ENCODE measurements at regions not wholly inside any gene's neighbourhood (a gene's known extent, or its start where the extent isn't known, plus 50 kb on each side); places are given as distances from the start of the nearest gene placed in this dataset.

DNA sequence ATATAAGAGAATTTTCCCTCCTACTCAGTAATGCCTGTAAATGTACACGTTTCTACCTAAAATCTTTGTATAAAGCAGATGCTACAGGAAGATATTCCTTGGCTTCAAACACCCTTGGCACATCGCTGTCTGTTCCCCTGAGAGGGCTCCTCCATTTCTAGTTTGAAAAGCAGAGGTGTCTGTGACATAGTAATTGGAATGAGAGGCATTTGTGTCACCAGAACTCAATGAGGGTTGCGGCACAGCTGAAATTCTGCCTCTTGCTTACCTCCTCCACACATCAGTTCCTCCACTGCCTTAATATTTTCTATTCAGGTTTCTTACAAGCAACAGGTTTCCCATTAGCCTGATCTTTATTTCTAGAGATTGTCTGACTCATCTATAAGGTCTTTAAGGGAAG lies 359.9 kb upstream of the DCC start:
- no peaks in the 10 kb centered on the region for H3K9me3 ChIP-seq
- in situ Hi-C loops (cut with MboI; ENCODE audit: low sequenced_read_pairs), result no loop called here

DNA sequence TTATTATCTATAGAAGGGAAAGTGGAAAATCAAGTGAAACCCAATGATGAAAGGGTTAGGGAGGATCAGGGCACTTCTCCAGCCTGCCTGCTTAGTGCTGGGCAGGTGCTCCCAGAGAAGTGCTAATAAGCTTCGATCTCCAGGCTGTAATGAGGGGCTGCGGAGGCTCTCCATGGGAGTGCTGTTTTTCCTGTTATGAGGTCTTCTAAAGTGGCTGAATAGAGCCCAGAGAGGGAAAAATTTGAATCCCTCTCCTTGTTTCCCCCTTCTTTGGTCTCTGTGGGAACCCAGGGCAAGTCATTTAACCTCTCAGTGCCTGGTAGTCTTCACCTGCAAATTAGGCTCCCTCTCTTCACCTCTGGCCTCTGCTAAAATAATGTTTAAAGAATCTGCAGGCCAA lies 351.7 kb upstream of the DCC start:
- in situ Hi-C loops (cut with MboI; ENCODE audit: low sequenced_read_pairs), result no loop called here
- H3K36me3 ChIP-seq (replicated peaks), result no peaks in the 10 kb centered on the region
- H3K9me3 ChIP-seq, result no peaks in the 10 kb centered on the region
- no peaks in the 10 kb centered on the region for H3K27me3 ChIP-seq (ENCODE audit: low read depth)
- H3K4me1 ChIP-seq, result no peaks in the 10 kb centered on the region
- no peak overlapping the region for H3K4me3 ChIP-seq
- no peak for DNase-seq (ENCODE audit: low spot score in 2 of 2)

More for the DNA sequence above, 359.9 kb upstream of the DCC start:
- Histone ChIP-seq H3K4me3 (no peak overlapping the region), H3K36me3 (replicated peaks) (no peaks in the 10 kb centered on the region), H3K27me3 (ENCODE audit: low read depth) (no peaks in the 10 kb centered on the region), H3K4me1 (no peaks in the 10 kb centered on the region)
- no peak for DNase-seq (ENCODE audit: low spot score in 2 of 2)

DNA sequence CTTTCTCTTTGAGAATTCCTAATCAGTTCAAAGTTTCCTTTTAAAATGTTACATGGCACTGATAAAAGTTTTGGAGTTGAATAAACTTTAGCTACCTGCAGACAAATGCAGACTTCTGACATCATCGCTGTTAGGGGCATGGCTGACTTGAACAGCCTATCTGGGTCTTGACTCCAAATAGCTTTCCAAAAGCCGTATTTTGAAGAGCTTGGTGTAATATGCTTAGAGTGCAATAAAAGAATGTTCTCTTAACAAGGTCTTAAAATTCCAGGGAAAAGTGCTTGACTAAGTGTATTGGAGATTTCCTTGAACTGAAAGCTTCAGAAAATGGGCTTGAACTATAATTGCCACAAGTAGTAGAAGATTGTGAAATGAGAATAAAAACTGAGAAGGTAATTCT lies 342.9 kb upstream of the DCC start:
- no peak overlapping the region for H3K4me3 ChIP-seq
- no peaks in the 10 kb centered on the region for H3K9me3 ChIP-seq
- no peak for DNase-seq (ENCODE audit: low spot score in 2 of 2)
- in situ Hi-C loops (cut with MboI; ENCODE audit: low sequenced_read_pairs), result no loop called here
- H3K4me1 ChIP-seq, result no peaks in the 10 kb centered on the region
- H3K27me3 ChIP-seq (ENCODE audit: low read depth), result no peaks in the 10 kb centered on the region
- H3K36me3 ChIP-seq (replicated peaks), result no peaks in the 10 kb centered on the region

DNA sequence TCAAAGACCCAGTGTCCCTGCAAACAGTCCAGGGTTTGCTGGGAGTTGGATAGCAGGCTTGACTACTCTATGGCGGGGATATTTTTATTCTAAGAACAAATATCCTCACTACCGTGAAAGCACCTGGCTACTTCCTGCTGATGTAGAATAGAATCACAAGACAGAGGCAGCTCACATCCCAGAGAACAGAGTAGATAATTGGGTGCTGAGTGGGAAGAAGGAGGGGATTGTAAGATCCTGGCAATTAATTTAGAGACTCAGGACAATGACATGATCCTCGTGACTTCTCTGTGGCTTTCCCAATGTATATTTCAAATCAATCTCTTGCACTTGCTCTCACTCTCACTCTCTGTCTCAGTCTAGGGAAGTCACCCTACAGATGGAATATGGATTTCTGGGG lies 341.9 kb upstream of the DCC start:
- H3K36me3 ChIP-seq (replicated peaks), result no peaks in the 10 kb centered on the region
- no peaks in the 10 kb centered on the region for H3K4me1 ChIP-seq
- in situ Hi-C loops (cut with MboI; ENCODE audit: low sequenced_read_pairs), result no loop called here
- no peak for DNase-seq (ENCODE audit: low spot score in 2 of 2)
- H3K27me3 ChIP-seq (ENCODE audit: low read depth), result no peaks in the 10 kb centered on the region
- H3K4me3 ChIP-seq, result no peak overlapping the region
- no peaks in the 10 kb centered on the region for H3K9me3 ChIP-seq

DNA sequence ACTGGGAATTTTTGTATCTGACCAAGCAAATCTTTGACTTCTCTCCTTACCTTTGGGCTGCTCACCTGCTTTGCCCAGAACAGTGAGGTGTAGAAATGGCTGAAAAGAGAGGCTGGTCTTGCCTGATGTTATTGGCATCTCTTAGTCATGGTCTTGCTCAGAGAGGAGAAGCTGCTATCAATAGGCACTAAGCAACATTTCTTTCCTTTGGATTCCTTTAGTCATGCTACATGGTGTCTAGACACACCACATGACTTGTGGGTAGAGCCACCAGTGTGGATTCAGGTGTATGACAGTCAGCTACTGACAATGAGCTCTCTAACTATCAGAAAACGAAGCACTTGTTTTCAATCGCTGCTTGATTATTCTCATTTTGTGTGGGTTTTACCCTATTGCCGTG lies 341.3 kb upstream of the DCC start:
- Histone ChIP-seq H3K36me3 (replicated peaks) (no peaks in the 10 kb centered on the region), H3K27me3 (ENCODE audit: low read depth) (no peaks in the 10 kb centered on the region), H3K4me1 (no peaks in the 10 kb centered on the region), H3K4me3 (no peak overlapping the region), H3K9me3 (no peaks in the 10 kb centered on the region)
- in situ Hi-C loops (cut with MboI; ENCODE audit: low sequenced_read_pairs), result no loop called here
- DNase-seq (ENCODE audit: low spot score in 2 of 2), result no peak

DNA sequence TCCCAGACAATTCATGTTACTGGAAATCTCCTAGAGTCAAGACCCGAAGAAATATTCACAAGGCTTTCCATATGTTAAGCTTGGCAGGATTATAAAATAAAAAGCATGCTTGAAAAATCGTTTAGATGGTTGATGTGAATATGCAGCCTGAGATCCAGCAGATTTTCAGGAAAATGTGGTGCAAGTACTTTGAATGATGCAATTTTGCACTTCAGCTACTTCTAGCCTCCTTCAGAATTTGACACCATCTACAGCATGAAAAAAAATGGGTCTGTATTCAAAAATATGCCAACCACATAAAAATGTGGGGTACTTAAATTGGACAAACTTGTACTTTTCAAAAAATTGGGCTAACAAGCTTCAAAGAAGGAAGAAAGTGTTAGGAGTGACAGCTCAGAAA lies 340.6 kb upstream of the DCC start:
- DNase-seq (ENCODE audit: low spot score in 2 of 2), result no peak
- no peaks in the 10 kb centered on the region for H3K9me3 ChIP-seq
- H3K4me1 ChIP-seq, result no peaks in the 10 kb centered on the region
- no peaks in the 10 kb centered on the region for H3K36me3 ChIP-seq (replicated peaks)
- no peak overlapping the region for H3K4me3 ChIP-seq
- no peaks in the 10 kb centered on the region for H3K27me3 ChIP-seq (ENCODE audit: low read depth)
- in situ Hi-C loops (cut with MboI; ENCODE audit: low sequenced_read_pairs), result no loop called here

DNA sequence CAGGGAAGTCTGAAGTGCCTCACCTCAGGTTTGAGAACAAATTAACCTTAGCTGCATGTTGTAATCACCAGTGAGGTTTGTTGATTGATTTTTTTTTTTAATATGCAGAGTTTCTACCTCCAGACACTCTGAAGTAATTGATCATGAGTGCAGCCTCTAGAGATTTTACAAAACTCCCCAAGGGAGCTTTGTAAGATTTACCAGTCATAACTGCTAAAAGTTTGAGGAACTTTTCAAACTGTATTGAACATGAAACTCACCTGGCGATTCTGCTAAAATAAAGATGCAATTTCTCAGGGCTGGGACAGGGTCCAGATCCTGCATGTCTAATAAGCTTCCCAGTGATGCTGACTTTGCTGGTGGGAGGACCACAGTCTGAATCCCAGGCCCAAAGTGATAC lies 339.6 kb upstream of the DCC start:
- no peaks in the 10 kb centered on the region for H3K27me3 ChIP-seq (ENCODE audit: low read depth)
- no peak for DNase-seq (ENCODE audit: low spot score in 2 of 2)
- H3K4me3 ChIP-seq, result no peak overlapping the region
- H3K9me3 ChIP-seq, result no peaks in the 10 kb centered on the region
- H3K36me3 ChIP-seq (replicated peaks), result no peaks in the 10 kb centered on the region
- H3K4me1 ChIP-seq, result no peaks in the 10 kb centered on the region
- in situ Hi-C loops (cut with MboI; ENCODE audit: low sequenced_read_pairs), result no loop called here

DNA sequence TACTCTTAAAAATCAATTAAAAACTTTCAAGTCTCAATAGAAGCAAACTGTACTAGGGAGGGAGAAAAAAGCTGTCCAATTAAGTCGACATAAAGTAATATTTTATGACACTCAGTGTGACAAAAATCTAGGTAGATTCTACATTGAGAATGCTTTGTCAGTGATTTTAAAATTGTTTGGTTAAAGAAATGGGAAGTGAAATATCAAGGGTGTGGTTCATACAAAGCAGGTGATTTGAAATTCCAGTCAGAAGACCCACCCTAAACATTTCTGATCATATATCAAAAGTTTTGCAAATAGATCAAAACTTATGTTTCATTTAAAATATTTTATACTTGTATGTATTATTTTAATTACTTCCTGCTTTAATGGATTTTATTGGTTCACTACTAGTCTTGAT lies 338.9 kb upstream of the DCC start:
- Histone ChIP-seq H3K27me3 (ENCODE audit: low read depth) (no peaks in the 10 kb centered on the region), H3K4me1 (no peaks in the 10 kb centered on the region), H3K9me3 (no peaks in the 10 kb centered on the region), H3K36me3 (replicated peaks) (no peaks in the 10 kb centered on the region), H3K4me3 (no peak overlapping the region)
- in situ Hi-C loops (cut with MboI; ENCODE audit: low sequenced_read_pairs), result no loop called here
- DNase-seq (ENCODE audit: low spot score in 2 of 2), result no peak

DNA sequence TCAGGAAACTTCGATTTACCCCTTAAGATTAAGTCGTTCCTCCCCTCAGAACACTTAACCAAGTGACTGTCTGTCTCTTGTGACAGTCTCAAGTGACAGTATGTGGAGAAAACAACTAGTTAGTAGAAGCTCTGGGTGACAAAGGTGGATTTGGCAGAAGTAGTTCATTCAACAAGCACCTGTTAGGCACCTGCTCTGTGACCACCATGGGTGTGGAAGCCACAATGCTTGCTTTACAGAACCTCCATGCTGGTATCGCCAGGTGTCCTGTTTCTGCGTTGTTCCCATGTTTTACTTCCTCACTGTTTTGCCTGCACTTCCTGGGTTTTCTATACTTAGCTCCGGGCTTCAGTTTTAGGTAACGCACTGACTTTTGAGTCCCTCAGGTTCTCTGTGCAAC lies 337.4 kb upstream of the DCC start:
- in situ Hi-C loops (cut with MboI; ENCODE audit: low sequenced_read_pairs), result no loop called here
- Histone ChIP-seq H3K36me3 (replicated peaks) (no peaks in the 10 kb centered on the region), H3K9me3 (no peaks in the 10 kb centered on the region), H3K4me3 (no peak overlapping the region), H3K27me3 (ENCODE audit: low read depth) (no peaks in the 10 kb centered on the region), H3K4me1 (no peaks in the 10 kb centered on the region)
- no peak for DNase-seq (ENCODE audit: low spot score in 2 of 2)

DNA sequence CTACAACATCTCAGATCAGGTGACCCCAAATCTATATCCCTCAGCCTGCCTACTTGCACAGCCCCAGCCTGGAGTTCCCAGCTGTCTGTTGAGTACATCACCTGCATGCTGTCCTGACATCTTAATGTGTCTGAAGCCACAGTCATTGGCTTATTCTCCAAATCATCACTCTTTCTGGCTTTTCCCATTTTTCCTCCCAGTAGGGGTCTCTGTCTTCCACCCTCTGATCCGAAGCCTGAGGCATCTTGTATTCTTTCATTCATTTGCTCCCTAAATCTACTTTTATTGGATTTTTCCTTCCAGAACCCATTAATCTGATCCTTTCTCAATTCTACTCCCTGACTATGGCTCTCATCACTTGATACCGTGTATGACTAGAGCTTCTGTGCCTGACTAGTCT lies 332.9 kb upstream of the DCC start:
- in situ Hi-C loops (cut with MboI; ENCODE audit: low sequenced_read_pairs), result no loop called here
- no peaks in the 10 kb centered on the region for H3K36me3 ChIP-seq (replicated peaks)
- no peaks in the 10 kb centered on the region for H3K4me1 ChIP-seq
- H3K9me3 ChIP-seq, result no peaks in the 10 kb centered on the region
- H3K4me3 ChIP-seq, result no peak overlapping the region
- DNase-seq (ENCODE audit: low spot score in 2 of 2), result no peak
- no peaks in the 10 kb centered on the region for H3K27me3 ChIP-seq (ENCODE audit: low read depth)

DNA sequence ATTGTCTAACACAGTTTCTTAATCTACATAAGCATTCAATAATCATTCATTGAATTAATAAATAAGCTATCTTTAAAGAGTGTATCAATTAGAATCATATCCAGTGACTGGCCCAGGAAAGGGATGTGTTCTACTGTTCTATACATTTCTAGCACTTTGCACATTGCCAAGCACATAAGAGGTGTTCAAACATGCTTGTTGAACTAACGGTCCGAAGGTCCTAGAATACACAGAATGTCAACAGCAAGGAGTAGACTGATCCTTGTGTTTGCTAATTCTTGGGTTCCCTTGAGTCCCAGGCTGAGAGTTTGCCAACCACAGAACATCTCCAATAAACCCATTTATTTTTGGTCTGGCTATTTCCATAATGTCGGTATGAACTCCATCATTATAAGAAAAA lies 331.7 kb upstream of the DCC start:
- DNase-seq (ENCODE audit: low spot score in 2 of 2), result no peak
- H3K4me3 ChIP-seq, result no peak overlapping the region
- H3K27me3 ChIP-seq (ENCODE audit: low read depth), result no peaks in the 10 kb centered on the region
- H3K36me3 ChIP-seq (replicated peaks), result no peaks in the 10 kb centered on the region
- no peaks in the 10 kb centered on the region for H3K9me3 ChIP-seq
- in situ Hi-C loops (cut with MboI; ENCODE audit: low sequenced_read_pairs), result no loop called here
- no peaks in the 10 kb centered on the region for H3K4me1 ChIP-seq

DNA sequence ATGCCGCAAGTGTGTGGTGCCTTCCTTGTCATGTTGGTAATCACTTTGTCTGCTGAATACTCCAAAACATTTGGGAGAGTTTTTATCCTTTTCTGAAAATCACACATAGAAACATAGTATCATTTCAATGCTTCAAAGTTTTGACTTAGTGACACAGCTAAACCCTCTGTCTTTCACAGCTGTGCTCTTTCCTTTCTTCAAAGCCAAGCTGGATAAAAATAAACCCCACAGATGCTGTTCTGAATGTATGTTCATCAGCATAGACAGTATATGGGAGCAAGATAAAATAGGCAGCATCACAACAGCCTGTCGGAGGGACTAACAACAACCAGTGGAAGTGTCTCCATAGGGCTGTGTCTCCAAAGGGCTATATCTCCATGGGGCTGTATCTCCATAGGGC lies 331.3 kb upstream of the DCC start:
- in situ Hi-C loops (cut with MboI; ENCODE audit: low sequenced_read_pairs), result no loop called here
- no peaks in the 10 kb centered on the region for H3K27me3 ChIP-seq (ENCODE audit: low read depth)
- no peak for DNase-seq (ENCODE audit: low spot score in 2 of 2)
- H3K4me1 ChIP-seq, result no peaks in the 10 kb centered on the region
- no peaks in the 10 kb centered on the region for H3K9me3 ChIP-seq
- no peak overlapping the region for H3K4me3 ChIP-seq
- no peaks in the 10 kb centered on the region for H3K36me3 ChIP-seq (replicated peaks)

DNA sequence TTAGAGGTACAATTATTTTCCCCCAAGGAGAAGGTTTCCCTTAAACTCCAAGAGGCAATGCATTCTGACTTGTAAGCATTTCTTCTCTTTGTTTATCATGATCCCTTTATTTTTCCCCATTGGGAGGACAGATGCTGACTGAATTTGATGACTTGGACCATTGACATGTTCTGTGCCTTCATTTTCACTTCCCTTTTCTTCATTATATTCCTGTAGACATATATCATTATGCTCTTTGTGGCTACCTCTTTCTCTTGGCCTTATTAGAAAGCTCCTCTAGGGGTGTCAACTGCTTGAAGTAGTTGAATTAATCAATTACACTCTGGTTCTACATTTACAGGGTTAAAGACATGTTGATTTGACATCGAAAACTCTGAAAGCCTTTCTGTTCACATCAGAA lies 330.0 kb upstream of the DCC start:
- H3K27me3 ChIP-seq (ENCODE audit: low read depth), result no peaks in the 10 kb centered on the region
- no peaks in the 10 kb centered on the region for H3K36me3 ChIP-seq (replicated peaks)
- in situ Hi-C loops (cut with MboI; ENCODE audit: low sequenced_read_pairs), result no loop called here
- DNase-seq (ENCODE audit: low spot score in 2 of 2), result no peak
- H3K4me3 ChIP-seq, result no peak overlapping the region
- H3K4me1 ChIP-seq, result no peaks in the 10 kb centered on the region
- no peaks in the 10 kb centered on the region for H3K9me3 ChIP-seq

DNA sequence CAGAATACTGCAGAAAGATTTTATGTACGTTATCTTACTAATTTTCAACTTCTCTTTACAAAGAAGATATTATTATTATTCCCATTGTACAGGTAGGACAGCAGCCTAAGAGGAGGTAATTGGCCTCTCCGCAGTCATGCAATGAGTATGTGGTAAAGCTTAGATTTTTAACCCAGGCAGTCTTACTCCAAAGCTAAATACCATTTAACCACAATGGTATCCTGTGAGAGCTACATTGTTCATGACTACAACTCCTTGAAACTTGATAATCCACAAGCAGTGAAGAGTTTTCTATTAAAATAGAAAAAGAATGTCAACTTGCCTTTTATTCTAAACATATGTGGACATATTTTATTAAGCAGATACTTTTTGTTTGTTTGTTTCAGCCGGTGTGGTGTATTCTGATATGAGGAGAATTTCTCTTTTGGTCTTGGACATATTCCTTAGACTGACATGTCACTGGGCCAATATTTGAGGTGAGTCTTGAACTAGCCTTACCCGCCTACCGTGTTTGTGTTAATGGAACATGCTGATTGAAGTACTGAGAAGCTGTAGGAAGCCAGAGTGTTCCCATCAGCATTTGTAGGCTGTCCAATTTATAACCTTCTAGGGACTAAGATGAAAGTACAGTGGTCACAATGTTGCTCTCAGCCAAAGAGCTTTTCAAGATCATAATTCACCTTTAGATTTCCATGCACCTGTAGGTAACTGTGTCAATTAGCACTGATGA lies 293.9 kb upstream of the DCC start:
- Histone ChIP-seq H3K4me1 (no peaks in the 10 kb centered on the region), H3K4me3 (no peak overlapping the region), H3K27me3 (ENCODE audit: low read depth) (no peaks in the 10 kb centered on the region), H3K9me3 (no peaks in the 10 kb centered on the region), H3K36me3 (replicated peaks) (no peaks in the 10 kb centered on the region)
- no peak for DNase-seq (ENCODE audit: low spot score in 2 of 2)
- in situ Hi-C loops (cut with MboI; ENCODE audit: low sequenced_read_pairs), result no loop called here

DNA sequence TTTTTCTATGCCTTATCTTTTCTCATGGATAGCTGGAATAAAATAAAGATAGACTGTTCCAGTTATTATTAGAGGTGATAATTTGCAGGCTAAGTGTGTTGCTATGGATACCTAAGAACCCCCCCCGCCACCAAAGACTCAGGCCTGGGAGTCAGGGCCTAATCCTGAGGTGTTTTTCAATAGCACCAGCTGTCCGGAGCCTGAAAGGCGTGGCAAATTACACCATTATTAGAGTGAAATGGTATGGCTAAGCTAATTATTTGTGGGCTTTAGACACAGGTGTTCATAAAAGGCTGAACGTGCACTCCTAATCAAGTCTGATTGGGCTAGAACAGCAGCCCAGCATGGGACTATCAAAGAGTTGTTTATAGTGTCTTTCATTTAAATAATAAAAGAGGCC lies 293.2 kb upstream of the DCC start:
- no peaks in the 10 kb centered on the region for H3K4me1 ChIP-seq
- DNase-seq (ENCODE audit: low spot score in 2 of 2), result no peak
- H3K27me3 ChIP-seq (ENCODE audit: low read depth), result no peaks in the 10 kb centered on the region
- no peak overlapping the region for H3K4me3 ChIP-seq
- H3K36me3 ChIP-seq (replicated peaks), result no peaks in the 10 kb centered on the region
- H3K9me3 ChIP-seq, result no peaks in the 10 kb centered on the region
- in situ Hi-C loops (cut with MboI; ENCODE audit: low sequenced_read_pairs), result no loop called here

Measured in HAP-1 (cell line).